HFFc6 (cell line): ENCODE measurements at regions not wholly inside any gene's neighbourhood (a gene's known extent, or its start where the extent isn't known, plus 50 kb on each side); places are given as distances from the start of the nearest gene placed in this dataset.

Experiments
- DNase-seq: peaks from one replicate; pipeline ENCODE4 v3.0.0-alpha.2; 2018
- H3K27ac Mint-ChIP-seq: 2 replicates; pipeline ENCODE4 v1.8.0; 2020; ENCODE audit warnings: mild to moderate bottlenecking, mixed read lengths
- H3K27me3 Mint-ChIP-seq: 2 replicates; pipeline ENCODE4 v1.8.0; 2021; ENCODE audit warnings: mild to moderate bottlenecking, moderate library complexity, mixed read lengths; ENCODE audit not compliant: insufficient read depth
- H3K36me3 Mint-ChIP-seq: 2 replicates; pipeline ENCODE4 v1.8.0; 2021; ENCODE audit warnings: low read depth, mixed read lengths
- H3K4me1 Mint-ChIP-seq: 2 replicates; pipeline ENCODE4 v1.8.0; 2020; ENCODE audit warnings: low read depth, mixed read lengths
- H3K4me3 Mint-ChIP-seq: 2 replicates; pipeline ENCODE4 v1.8.0; 2020; ENCODE audit warnings: mild to moderate bottlenecking, moderate library complexity, mixed read lengths
- H3K9me3 Mint-ChIP-seq: 2 replicates; pipeline ENCODE4 v1.8.0; 2020; ENCODE audit warnings: mild to moderate bottlenecking, mixed read lengths
- CTCF ChIP-seq: fragments of 200-600 bp; sonication (generic); IDR thresholded peaks from 2 replicates; pipeline ENCODE4 v1.5.0; 2021; ENCODE audit warnings: antibody characterized with exemption, mild to moderate bottlenecking

GRCh38 chr2:220148471-220149248, 521.2 kb downstream of the SLC4A3 start:
- DNase-seq, result no peak
- Mint-ChIP-seq H3K27me3 (no peaks in the 10 kb centered on the region), H3K27ac (no peak overlapping the region), H3K36me3 (peaks cover 4% of the 10 kb centered on the region; the same call in 1 of the 2 replicates), H3K4me3 (no peak overlapping the region), H3K9me3 (no peaks in the 10 kb centered on the region), H3K4me1 (peaks cover 56% of the 10 kb centered on the region)
- no peak for TF ChIP-seq CTCF

DNA sequence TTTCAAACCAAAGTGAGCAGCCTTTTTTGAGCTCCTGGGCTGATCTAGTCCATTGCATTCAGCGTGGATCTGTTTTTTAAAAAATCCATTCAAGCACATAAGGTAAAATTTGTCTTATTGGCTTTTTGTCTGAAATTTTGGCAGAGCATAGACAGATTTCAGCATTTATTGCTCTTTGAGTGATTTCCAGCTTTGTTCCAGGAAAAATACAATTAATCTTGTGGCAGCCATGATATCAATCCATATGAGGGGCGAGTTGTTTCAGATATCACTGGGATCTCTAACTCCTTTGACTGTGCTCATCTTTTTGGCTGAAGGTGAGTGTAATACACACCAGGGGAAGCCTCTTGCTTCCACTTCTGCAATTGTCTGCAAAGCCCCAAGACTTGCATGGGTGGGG, 523.9 kb downstream of the SLC4A3 start:
- Mint-ChIP-seq H3K4me3 (no peak overlapping the region), H3K9me3 (no peaks in the 10 kb centered on the region), H3K27me3 (no peaks in the 10 kb centered on the region; the same call in 1 of the 2 replicates), H3K4me1 (peaks cover 39% of the 10 kb centered on the region), H3K27ac (no peak overlapping the region), H3K36me3 (peaks cover 4% of the 10 kb centered on the region; the same call in 1 of the 2 replicates)
- TF ChIP-seq CTCF, result no peak
- DNase-seq, result no peak

GRCh38 chr2:220152281-220152935, 525.0 kb downstream of the SLC4A3 start:
- Mint-ChIP-seq H3K27ac (no peak overlapping the region), H3K4me1 (peaks cover 28% of the 10 kb centered on the region), H3K27me3 (no peaks in the 10 kb centered on the region; the same call in 1 of the 2 replicates), H3K36me3 (no peaks in the 10 kb centered on the region), H3K9me3 (no peaks in the 10 kb centered on the region), H3K4me3 (no peak overlapping the region)
- no peak for TF ChIP-seq CTCF
- no peak for DNase-seq

DNA sequence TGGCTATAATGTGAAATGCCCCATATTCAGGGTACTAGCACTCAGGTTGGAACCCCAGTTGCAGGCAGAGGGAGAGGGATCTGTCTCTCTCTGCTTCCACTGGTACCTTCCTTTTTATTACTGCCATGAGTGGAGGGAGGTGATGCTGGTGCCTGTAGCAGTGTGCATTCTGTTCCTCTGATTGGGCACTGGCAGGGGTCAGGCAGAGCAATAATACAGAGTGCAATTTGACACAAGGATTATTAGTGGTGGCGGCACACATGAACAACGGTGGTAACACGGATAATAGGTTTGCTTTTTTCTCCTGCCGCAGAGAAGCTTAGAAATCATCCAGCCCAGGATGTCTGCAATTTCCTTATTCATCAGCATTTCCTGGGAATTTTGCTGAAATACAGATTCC, 525.7 kb downstream of the SLC4A3 start:
- Mint-ChIP-seq H3K4me1 (peaks cover 21% of the 10 kb centered on the region), H3K9me3 (no peaks in the 10 kb centered on the region), H3K27ac (no peak overlapping the region), H3K27me3 (no peaks in the 10 kb centered on the region; the same call in 1 of the 2 replicates), H3K4me3 (no peak overlapping the region), H3K36me3 (no peaks in the 10 kb centered on the region)
- no peak for TF ChIP-seq CTCF
- no peak for DNase-seq

DNA sequence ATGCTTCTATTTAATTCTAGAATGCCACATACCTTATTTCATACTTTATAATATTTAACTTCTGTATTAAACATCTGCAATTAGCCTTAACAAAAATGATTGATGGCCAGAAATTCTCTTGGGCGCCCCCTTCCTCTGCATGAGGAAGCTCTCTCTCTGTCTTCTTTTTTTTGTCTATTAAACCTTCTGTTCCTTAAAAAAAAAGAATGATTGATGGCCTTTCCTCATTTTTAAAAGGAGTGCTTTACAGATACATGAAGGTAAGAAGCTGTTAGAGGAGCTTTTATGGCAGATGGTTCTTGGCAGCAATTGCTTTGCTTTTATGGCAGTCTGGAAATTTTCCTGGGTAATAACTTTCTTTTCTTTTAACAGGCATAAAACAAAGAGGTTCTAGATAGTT, 526.9 kb downstream of the SLC4A3 start:
- Mint-ChIP-seq H3K4me1 (peaks cover 11% of the 10 kb centered on the region), H3K4me3 (no peak overlapping the region)
- peak; percentile 58 for TF ChIP-seq CTCF

More for the DNA sequence above, 526.9 kb downstream of the SLC4A3 start:
- no peaks in the 10 kb centered on the region for H3K36me3 Mint-ChIP-seq
- DNase-seq, result no peak
- H3K27ac Mint-ChIP-seq, result no peak overlapping the region
- H3K27me3 Mint-ChIP-seq, result no peaks in the 10 kb centered on the region; the same call in 1 of the 2 replicates
- no peaks in the 10 kb centered on the region for H3K9me3 Mint-ChIP-seq
